Caco-2 (cell line): ENCODE measurements at regions not wholly inside any gene's neighbourhood (a gene's known extent, or its start where the extent isn't known, plus 50 kb on each side); places are given as distances from the start of the nearest gene placed in this dataset.

Experiments
- BruUV-seq: library from RNA; stranded (reverse); fragments of 400-500 nt; replicated peaks from 2 replicates; lab custom pipeline; 2021; lab: Mats Ljungman, UMichigan
- CTCF ChIA-PET: fragments of 300-600 bp; sonication (Branson Sonifier 250); formaldehyde crosslinking; loops from one replicate; lab custom pipeline; 2022; ENCODE audit warnings: antibody characterized with exemption; lab: Charles Lee
- POLR2A ChIA-PET: fragments of 300-600 bp; sonication (Branson Sonifier 250); formaldehyde crosslinking; loops from one replicate; lab custom pipeline; 2022; ENCODE audit warnings: antibody characterized with exemption; lab: Charles Lee
- DNase-seq, 2 experiments: peaks; one replicate each; pipeline versions ENCODE4 v3.0.0 to v3.0.0-alpha.2; 2020 to 2022
- H3K27me3 ChIP-seq: replicated peaks from 2 replicates; pipeline ENCODE4 v1.6.0; 2011; ENCODE audit warnings: low read length; ENCODE audit not compliant: control insufficient read depth, insufficient read depth
- H3K36me3 ChIP-seq: 2 replicates; pipeline ENCODE4 v1.5.1; 2011; ENCODE audit warnings: low read length; ENCODE audit not compliant: control insufficient read depth, insufficient read depth
- H3K4me1 ChIP-seq: fragments of 250-450 bp; sonication (Bioruptor Pico); 2 replicates; pipeline ENCODE4 v1.5.1; 2020; ENCODE audit warnings: mild to moderate bottlenecking
- H3K4me3 ChIP-seq: 2 replicates; pipeline ENCODE4 v1.5.1; 2011; ENCODE audit warnings: low read depth, mild to moderate bottlenecking, control low read depth, low read length
- H3K9me3 ChIP-seq: fragments of 250-450 bp; sonication (Bioruptor Pico); 2 replicates; pipeline ENCODE4 v1.5.1; 2020; ENCODE audit warnings: mild to moderate bottlenecking, moderate library complexity
- H3K27ac Mint-ChIP-seq: one replicate; pipeline ENCODE4 v1.8.0; 2022; ENCODE audit warnings: mixed read lengths; ENCODE audit not compliant: unreplicated experiment
- H3K27me3 Mint-ChIP-seq: one replicate; pipeline ENCODE4 v1.8.0; 2022; ENCODE audit warnings: mixed read lengths; ENCODE audit not compliant: insufficient read depth, unreplicated experiment
- H3K36me3 Mint-ChIP-seq: one replicate; pipeline ENCODE4 v1.8.0; 2022; ENCODE audit warnings: mild to moderate bottlenecking, mixed read lengths; ENCODE audit not compliant: insufficient read depth, unreplicated experiment
- H3K4me1 Mint-ChIP-seq: one replicate; pipeline ENCODE4 v1.8.0; 2022; ENCODE audit warnings: low read depth, mixed read lengths; ENCODE audit not compliant: unreplicated experiment
- H3K4me3 Mint-ChIP-seq: one replicate; pipeline ENCODE4 v1.8.0; 2022; ENCODE audit warnings: mild to moderate bottlenecking, moderate library complexity, mixed read lengths; ENCODE audit not compliant: unreplicated experiment
- H3K9me3 Mint-ChIP-seq: one replicate; pipeline ENCODE4 v1.8.0; 2022; ENCODE audit warnings: mixed read lengths; ENCODE audit not compliant: unreplicated experiment
- CTCF ChIP-seq, 2 experiments: fragments of 200-600 bp in 1 of 2; IDR thresholded peaks; 1 replicate in 1 of 2; 2 replicates in 1 of 2; pipeline versions ENCODE4 v1.5.1 to v1.8.0; 2011 to 2022; ENCODE audit warnings: antibody characterized with exemption in 1 of 2, control low read depth in 1 of 2, inconsistent platforms in 1 of 2, low read depth in 1 of 2, low read length in 1 of 2, mild to moderate bottlenecking in 1 of 2, moderate library complexity in 1 of 2; ENCODE audit not compliant: insufficient read depth in 1 of 2, severe bottlenecking in 1 of 2, unreplicated experiment in 1 of 2
- intact Hi-C: fragments of 100-400 bp; cut with micrococcal nuclease; formaldehyde crosslinking; loops from one replicate; pipeline ENCODE4 v1.10.0; 2022; ENCODE audit not compliant: unreplicated experiment

GRCh38 chr2:11955884-11956291, 209.5 kb downstream of the LPIN1 start:
- intact Hi-C loops, result no loop called here
- no peak for TF ChIP-seq CTCF (IDR thresholded peaks at IDR 0.05; ENCODE audit: insufficient read depth in 1 of 2, low read depth in 1 of 2, low read length in 1 of 2, severe bottlenecking in 1 of 2, unreplicated experiment in 1 of 2)

GRCh38 chr2:11962707-11963328, 216.4 kb downstream of the LPIN1 start:
- H3K36me3 Mint-ChIP-seq, result no peaks in the 10 kb centered on the region
- POLR2A ChIA-PET, result no interaction called here
- H3K36me3 ChIP-seq, result no peaks in the 10 kb centered on the region
- no peak overlapping the region for H3K4me3 ChIP-seq
- TF ChIP-seq CTCF (IDR thresholded peaks at IDR 0.05; ENCODE audit: insufficient read depth in 1 of 2, low read depth in 1 of 2, low read length in 1 of 2, severe bottlenecking in 1 of 2, unreplicated experiment in 1 of 2), result no peak
- H3K4me1 ChIP-seq, result no peaks in the 10 kb centered on the region
- no peak overlapping the region for H3K4me3 Mint-ChIP-seq
- no peaks in the 10 kb centered on the region for H3K4me1 Mint-ChIP-seq
- H3K9me3 Mint-ChIP-seq, result no peaks in the 10 kb centered on the region
- no peaks in the 10 kb centered on the region for H3K9me3 ChIP-seq
- H3K27me3 Mint-ChIP-seq, result peaks cover 7% of the 10 kb centered on the region
- BruUV-seq, result no TSS peak
- H3K27me3 ChIP-seq, result no peaks in the 10 kb centered on the region
- H3K27ac Mint-ChIP-seq, result no peak overlapping the region
- CTCF ChIA-PET, result no interaction called here
- no peak for DNase-seq
- intact Hi-C loops, result no loop called here

More at GRCh38 chr2:11955884-11956291, 209.5 kb downstream of the LPIN1 start:
- ChIA-PET POLR2A (no interaction called here), CTCF (no interaction called here)
- peaks cover 16% of the 10 kb centered on the region for H3K27me3 Mint-ChIP-seq
- 0 out of 2 replicates have a peak, but pooled peaks cover 1% of the 10 kb centered on the region for H3K27me3 ChIP-seq
- H3K36me3 ChIP-seq, result no peaks in the 10 kb centered on the region
- no peaks in the 10 kb centered on the region for H3K4me1 Mint-ChIP-seq
- DNase-seq, result no peak
- no peaks in the 10 kb centered on the region for H3K36me3 Mint-ChIP-seq
- no TSS peak for BruUV-seq
- no peak overlapping the region for H3K27ac Mint-ChIP-seq
- no peaks in the 10 kb centered on the region for H3K4me1 ChIP-seq
- H3K4me3 ChIP-seq, result no peak overlapping the region
- H3K9me3 ChIP-seq, result no peaks in the 10 kb centered on the region
- H3K4me3 Mint-ChIP-seq, result no peak overlapping the region
- no peaks in the 10 kb centered on the region for H3K9me3 Mint-ChIP-seq

GRCh38 chr2:11963966-11964365, 217.5 kb downstream of the LPIN1 start:
- Mint-ChIP-seq H3K4me3 (no peak overlapping the region), H3K9me3 (no peaks in the 10 kb centered on the region)
- intact Hi-C loops, result no loop called here

More at GRCh38 chr2:11963966-11964365, 217.5 kb downstream of the LPIN1 start:
- TF ChIP-seq CTCF (IDR thresholded peaks at IDR 0.05; ENCODE audit: insufficient read depth in 1 of 2, low read depth in 1 of 2, low read length in 1 of 2, severe bottlenecking in 1 of 2, unreplicated experiment in 1 of 2), result no peak
- no peak for DNase-seq
- ChIA-PET POLR2A (no interaction called here), CTCF (no interaction called here)
- H3K9me3 ChIP-seq, result no peaks in the 10 kb centered on the region
- Mint-ChIP-seq H3K27ac (no peak overlapping the region), H3K27me3 (peaks cover 7% of the 10 kb centered on the region), H3K4me1 (no peaks in the 10 kb centered on the region), H3K36me3 (no peaks in the 10 kb centered on the region)
- BruUV-seq, result no TSS peak
- no peaks in the 10 kb centered on the region for H3K4me1 ChIP-seq
- no peaks in the 10 kb centered on the region for H3K36me3 ChIP-seq
- H3K27me3 ChIP-seq, result no peaks in the 10 kb centered on the region
- no peak overlapping the region for H3K4me3 ChIP-seq
